Keratinocyte (primary cell): ENCODE measurements at regions not wholly inside any gene's neighbourhood (a gene's known extent, or its start where the extent isn't known, plus 50 kb on each side); places are given as distances from the start of the nearest gene placed in this dataset.

Source experiments
- DNase-seq: peaks from one replicate; pipeline ENCODE4 v3.0.0-alpha.2; 2011; ENCODE audit warnings: low read depth, missing footprints, low spot score
- FAIRE-seq: peaks from 2 replicates; lab custom pipeline; 2011; peaks lifted over from hg19 to GRCh38; lab: Jason Lieb, UNC
- H2AFZ ChIP-seq: 2 replicates; pipeline ENCODE4 v1.6.0; 2012; ENCODE audit warnings: low read length, control low read depth, inconsistent platforms; ENCODE audit not compliant: control insufficient read depth
- H3K27ac ChIP-seq: 2 replicates; pipeline ENCODE4 v1.5.1; 2011; ENCODE audit warnings: low read length; ENCODE audit not compliant: control insufficient read depth, insufficient read depth
- H3K27me3 ChIP-seq: 3 replicates; pipeline ENCODE4 v1.6.0; 2011; ENCODE audit warnings: low read length; ENCODE audit not compliant: control insufficient read depth, insufficient read depth; ENCODE audit errors: extremely low read depth
- H3K36me3 ChIP-seq, 2 experiments: 2 replicates in 1 of 2; 3 replicates in 1 of 2; pipeline ENCODE4 v1.5.1; 2011; ENCODE audit warnings: low read length in 2 of 2, mild to moderate bottlenecking in 1 of 2; ENCODE audit not compliant: control insufficient read depth in 2 of 2, insufficient read depth in 2 of 2; ENCODE audit errors: extremely low read depth in 1 of 2
- H3K4me1 ChIP-seq: 3 replicates; pipeline ENCODE4 v1.5.1; 2011; ENCODE audit warnings: low read length; ENCODE audit not compliant: control insufficient read depth, insufficient read depth; ENCODE audit errors: extremely low read depth
- H3K4me2 ChIP-seq: 3 replicates; pipeline ENCODE4 v1.6.0; 2011; ENCODE audit warnings: low read depth, low read length; ENCODE audit not compliant: control insufficient read depth, insufficient read depth; ENCODE audit errors: extremely low read depth
- H3K4me3 ChIP-seq, 3 experiments: fragments of 200-600 bp in 1 of 3; sonication (generic) in 1 of 3; 2 replicates in 2 of 3; 3 replicates in 1 of 3; pipeline ENCODE4 v1.5.1; 2011 to 2016; ENCODE audit warnings: low read length in 3 of 3, mild to moderate bottlenecking in 3 of 3, control low read depth in 2 of 3, inconsistent platforms in 1 of 3, low read depth in 1 of 3, mixed read lengths in 1 of 3, mixed run types in 1 of 3, moderate library complexity in 1 of 3; ENCODE audit not compliant: control insufficient read depth in 2 of 3, insufficient read depth in 2 of 3; ENCODE audit errors: extremely low read depth in 1 of 3
- H3K79me2 ChIP-seq: 2 replicates; pipeline ENCODE4 v1.6.0; 2012; ENCODE audit warnings: low read length; ENCODE audit not compliant: control insufficient read depth, insufficient read depth
- H3K9ac ChIP-seq: 3 replicates; pipeline ENCODE4 v1.6.0; 2011; ENCODE audit warnings: low read length; ENCODE audit not compliant: control insufficient read depth, insufficient read depth; ENCODE audit errors: extremely low read depth
- H3K9me1 ChIP-seq: 3 replicates; pipeline ENCODE4 v1.6.0; 2011; ENCODE audit warnings: low read length; ENCODE audit not compliant: control insufficient read depth, insufficient read depth; ENCODE audit errors: extremely low read depth
- H3K9me3 ChIP-seq: 2 replicates; pipeline ENCODE4 v1.5.1; 2012; ENCODE audit warnings: low read depth, low read length; ENCODE audit not compliant: control insufficient read depth
- H4K20me1 ChIP-seq: 3 replicates; pipeline ENCODE4 v1.6.0; 2011; ENCODE audit warnings: low read length; ENCODE audit not compliant: control insufficient read depth, insufficient read depth; ENCODE audit errors: extremely low read depth
- CTCF ChIP-seq, 3 experiments: IDR thresholded peaks in 1 of 3; conservative IDR thresholded peaks in 1 of 3; optimal IDR thresholded peaks in 1 of 3; 2 replicates in 2 of 3; 3 replicates in 1 of 3; pipeline versions ENCODE3 to v1.5.1; 2011; ENCODE audit warnings: low read length in 3 of 3, mild to moderate bottlenecking in 3 of 3, moderate library complexity in 2 of 3, control low read depth in 1 of 3, inconsistent platforms in 1 of 3; ENCODE audit not compliant: insufficient read depth in 2 of 3; ENCODE audit errors: extremely low read depth in 1 of 3
- EZH2 ChIP-seq: IDR thresholded peaks from one replicate; pipeline ENCODE4 v1.6.1; 2012; ENCODE audit warnings: inconsistent platforms, mild to moderate bottlenecking, low read length, moderate library complexity
- dilution Hi-C: fragments of 300-500 bp; cut with MboI; formaldehyde crosslinking; loops from one replicate; pipeline ENCODE4 v1.7.0; 2020; ENCODE audit warnings: low sequenced_read_pairs; ENCODE audit not compliant: extremely low pct_ligation_motif_present

GRCh38 chr6:130587778-130588520, 222.1 kb downstream of the TMEM200A start:
- Histone ChIP-seq H3K9ac (no peak overlapping the region), H3K27me3 (no peaks in the 10 kb centered on the region), H2AFZ (no peak overlapping the region), H3K9me1 (no peaks in the 10 kb centered on the region), H3K9me3 (peaks cover 9% of the 10 kb centered on the region), H3K36me3 (peaks cover 0 to 3% of the 10 kb centered on the region in 2 experiments), H3K4me1 (peaks cover 15% of the 10 kb centered on the region), H3K4me3 (no peak overlapping the region), H3K79me2 (no peaks in the 10 kb centered on the region), H4K20me1 (no peaks in the 10 kb centered on the region), H3K4me2 (peak overlapping the region; percentile 25), H3K27ac (peak overlapping the region; percentile 47)
- DNase-seq (peak; percentile 77), FAIRE-seq (peak; percentile 94)
- dilution Hi-C loops, result no loop called here
- TF ChIP-seq CTCF (optimal IDR thresholded peaks at IDR 0.05 in 1 of 3, IDR thresholded peaks at IDR 0.05 in 1 of 3, conservative IDR thresholded peaks at IDR 0.05 in 1 of 3; ENCODE audit: extremely low read depth in 1 of 3, insufficient read depth in 2 of 3, low read length in 3 of 3) (no peak), EZH2 (no peak)

- peak; percentile 9 for FAIRE-seq
Observed at GRCh38 chr6:130593200-130593599, 227.4 kb downstream of the TMEM200A start.

More at GRCh38 chr6:130593200-130593599, 227.4 kb downstream of the TMEM200A start:
- TF ChIP-seq EZH2 (no peak), CTCF (optimal IDR thresholded peaks at IDR 0.05 in 1 of 3, IDR thresholded peaks at IDR 0.05 in 1 of 3, conservative IDR thresholded peaks at IDR 0.05 in 1 of 3; ENCODE audit: extremely low read depth in 1 of 3, insufficient read depth in 2 of 3, low read length in 3 of 3) (no peak)
- Histone ChIP-seq H3K9ac (no peak overlapping the region), H3K4me2 (no peak overlapping the region), H3K36me3 (peaks cover 0 to 3% of the 10 kb centered on the region in 2 experiments), H3K4me1 (peaks cover 24% of the 10 kb centered on the region), H3K79me2 (no peaks in the 10 kb centered on the region), H3K27ac (no peak overlapping the region), H3K4me3 (no peak overlapping the region), H3K9me3 (peaks cover 9% of the 10 kb centered on the region), H3K9me1 (no peaks in the 10 kb centered on the region), H4K20me1 (no peaks in the 10 kb centered on the region), H3K27me3 (no peaks in the 10 kb centered on the region), H2AFZ (no peak overlapping the region)
- dilution Hi-C loops, result no loop called here
- DNase-seq, result no peak
